Endothelial cell of umbilical vein (primary cell): ENCODE measurements at regions not wholly inside any gene's neighbourhood (a gene's known extent, or its start where the extent isn't known, plus 50 kb on each side); places are given as distances from the start of the nearest gene placed in this dataset.

Experiments used
- BruUV-seq: library from RNA; stranded (reverse); fragments of 400-500 nt; replicated peaks from 2 replicates; lab custom pipeline; 2021; lab: Mats Ljungman, UMichigan
- CTCF ChIA-PET: fragments of 300-600, 350-600 bp; sonication (Branson Sonifier 250); formaldehyde crosslinking; loops from one replicate; lab custom pipeline; 2021; ENCODE audit warnings: antibody characterized with exemption, inconsistent platforms; lab: Charles Lee
- POLR2A ChIA-PET: fragments of 300-600, 350-600 bp; sonication (Branson Sonifier 250); formaldehyde crosslinking; loops from one replicate; lab custom pipeline; 2021; ENCODE audit warnings: antibody characterized with exemption, inconsistent platforms; lab: Charles Lee
- DNase-seq: peaks from one replicate; pipeline ENCODE4 v3.0.0-alpha.2; 2011; ENCODE audit warnings: low read depth, low spot score
- FAIRE-seq: peaks from 2 replicates; lab custom pipeline; 2011; peaks lifted over from hg19 to GRCh38; lab: Jason Lieb, UNC
- H2AFZ ChIP-seq: 2 replicates; pipeline ENCODE4 v1.6.0; 2012; ENCODE audit warnings: low read depth, low read length, control low read depth, inconsistent platforms
- H3K27ac ChIP-seq: 2 replicates; pipeline ENCODE4 v1.5.1; 2011; ENCODE audit warnings: low read depth, mild to moderate bottlenecking, control low read depth, low read length, moderate library complexity; ENCODE audit not compliant: insufficient read depth
- H3K27me3 ChIP-seq, 2 experiments: 2 replicates each; pipeline versions ENCODE4 v1.6.0 to v1.6.1; 2011; ENCODE audit warnings: low read length in 2 of 2, mixed read lengths in 1 of 2; ENCODE audit not compliant: control insufficient read depth in 2 of 2, insufficient read depth in 2 of 2
- H3K36me3 ChIP-seq, 2 experiments: 2 replicates in 1 of 2; 3 replicates in 1 of 2; pipeline ENCODE4 v1.5.1; 2011; ENCODE audit warnings: low read length in 2 of 2, mild to moderate bottlenecking in 1 of 2, moderate library complexity in 1 of 2; ENCODE audit not compliant: control insufficient read depth in 2 of 2, insufficient read depth in 2 of 2; ENCODE audit errors: extremely low read depth in 1 of 2
- H3K4me1 ChIP-seq: 3 replicates; pipeline ENCODE4 v1.5.1; 2011; ENCODE audit warnings: mild to moderate bottlenecking, low read length; ENCODE audit not compliant: control insufficient read depth, insufficient read depth; ENCODE audit errors: extremely low read depth
- H3K4me2 ChIP-seq: 2 replicates; pipeline ENCODE4 v1.6.1; 2011; ENCODE audit warnings: low read length, control low read depth, mixed read lengths; ENCODE audit not compliant: insufficient read depth
- H3K4me3 ChIP-seq, 3 experiments: fragments of 200-600 bp in 1 of 3; sonication (generic), shearing (Covaris generic) in 1 of 3; replicated peaks in 1 of 3; 2 replicates each; pipeline ENCODE4 v1.5.1; 2011 to 2016; ENCODE audit warnings: control low read depth in 3 of 3, low read length in 3 of 3, mild to moderate bottlenecking in 2 of 3, inconsistent platforms in 1 of 3, low read depth in 1 of 3, moderate library complexity in 1 of 3; ENCODE audit not compliant: insufficient read depth in 1 of 3
- H3K79me2 ChIP-seq: 2 replicates; pipeline ENCODE4 v1.6.0; 2012; ENCODE audit warnings: low read length, inconsistent platforms; ENCODE audit not compliant: control insufficient read depth, insufficient read depth
- H3K9ac ChIP-seq: replicated peaks from 2 replicates; pipeline ENCODE3; 2011; ENCODE audit warnings: low read length, control low read depth; ENCODE audit not compliant: insufficient read depth; ENCODE audit errors: extremely low read depth
- H3K9me1 ChIP-seq: replicated peaks from 3 replicates; pipeline ENCODE4 v1.6.0; 2011; ENCODE audit warnings: mild to moderate bottlenecking, low read length; ENCODE audit not compliant: control insufficient read depth, insufficient read depth; ENCODE audit errors: extremely low read depth
- H3K9me3 ChIP-seq: replicated peaks from 2 replicates; pipeline ENCODE4 v1.5.1; 2012; ENCODE audit warnings: low read length, inconsistent platforms; ENCODE audit not compliant: control insufficient read depth, insufficient read depth
- H4K20me1 ChIP-seq: replicated peaks from 2 replicates; pipeline ENCODE3; 2011; ENCODE audit warnings: mild to moderate bottlenecking, low read length; ENCODE audit not compliant: control insufficient read depth, insufficient read depth; ENCODE audit errors: extremely low read depth
- EZH2 ChIP-seq: IDR thresholded peaks from 2 replicates; pipeline ENCODE4 v1.6.1; 2012; ENCODE audit warnings: borderline replicate concordance, low read depth, mild to moderate bottlenecking, moderate library complexity, low read length, inconsistent platforms; ENCODE audit not compliant: severe bottlenecking
- FOS ChIP-seq: IDR thresholded peaks from 2 replicates; pipeline ENCODE4 v1.6.1; 2011; ENCODE audit warnings: mild to moderate bottlenecking, low read length, moderate library complexity, borderline replicate concordance; ENCODE audit not compliant: insufficient read depth
- GATA2 ChIP-seq: IDR thresholded peaks from 2 replicates; pipeline ENCODE4 v1.7.0; 2011; ENCODE audit warnings: low read depth, mild to moderate bottlenecking, moderate library complexity, mixed read lengths, low read length; ENCODE audit not compliant: insufficient read length, insufficient read depth
- JUN ChIP-seq: IDR thresholded peaks from 2 replicates; pipeline ENCODE4 v1.6.1; 2011; ENCODE audit warnings: borderline replicate concordance, low read depth; ENCODE audit not compliant: insufficient read length, insufficient read depth
- MYC ChIP-seq: IDR thresholded peaks from one replicate; pipeline ENCODE4 v1.6.1; 2011; ENCODE audit warnings: mild to moderate bottlenecking, low read depth, low read length
- POLR2A ChIP-seq: IDR thresholded peaks from 2 replicates; pipeline ENCODE4 v1.6.1; 2012; ENCODE audit warnings: low read depth, mild to moderate bottlenecking, control low read depth, low read length
- POLR2AphosphoS5 ChIP-seq: IDR thresholded peaks from 2 replicates; pipeline ENCODE4 v1.6.1; 2012; ENCODE audit warnings: low read depth, mild to moderate bottlenecking, control low read depth, low read length, moderate library complexity; ENCODE audit not compliant: insufficient read depth
- dilution Hi-C: fragments of 300-500 bp; cut with MboI; formaldehyde crosslinking; loops from one replicate; pipeline ENCODE4 v1.15.0; 2019; ENCODE audit warnings: low sequenced_read_pairs; ENCODE audit not compliant: extremely low pct_ligation_motif_present
- intact Hi-C: fragments of 100-400 bp; cut with micrococcal nuclease; formaldehyde crosslinking; loops from one replicate; pipeline ENCODE4 v1.10.0; 2022
- TF ChIP-seq, protein P1 (sequence below): IDR thresholded peaks from 2 replicates; pipeline ENCODE4 v1.6.1; 2011; ENCODE audit not compliant: insufficient read depth, insufficient read length
- TF ChIP-seq, protein P2 (sequence below), 2 donors: IDR thresholded peaks; 1 replicate in 1 of 2; 2 replicates in 1 of 2; pipeline ENCODE4 v1.5.1; 2011; ENCODE audit warnings: low read length in 2 of 2, mild to moderate bottlenecking in 2 of 2, moderate library complexity in 2 of 2, control low read depth in 1 of 2, inconsistent platforms in 1 of 2, low read depth in 1 of 2; ENCODE audit not compliant: insufficient read depth in 1 of 2; ENCODE audit errors: extremely low read depth in 1 of 2

DNA sequence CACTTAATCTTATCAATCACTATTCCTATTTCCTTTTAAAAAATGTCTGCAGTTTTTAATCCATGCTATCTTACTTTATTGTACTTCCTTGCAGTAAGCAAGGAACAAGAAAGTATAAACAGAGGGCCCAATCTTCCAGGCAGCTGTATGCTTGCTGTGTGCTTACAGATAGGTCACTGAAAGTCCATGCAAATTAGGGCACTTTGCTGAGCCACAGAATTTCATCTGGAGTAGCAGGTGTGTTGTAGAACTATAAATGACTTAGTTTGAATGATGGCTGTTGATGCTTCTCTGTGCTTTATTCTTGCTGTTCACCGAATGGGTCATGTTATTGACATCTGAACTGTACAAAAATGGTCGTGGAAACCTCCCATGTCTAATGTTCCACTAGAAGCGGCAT is 154.6 kb downstream of the ATOH1 start:
- no peaks in the 10 kb centered on the region for H3K9me1 ChIP-seq
- H3K4me3 ChIP-seq, result no peak overlapping the region
- TF ChIP-seq FOS (no peak), MYC (no peak), GATA2 (no peak), POLR2A (no peak), POLR2AphosphoS5 (no peak), JUN (no peak), EZH2 (no peak)
- TF ChIP-seq, protein P1, sequence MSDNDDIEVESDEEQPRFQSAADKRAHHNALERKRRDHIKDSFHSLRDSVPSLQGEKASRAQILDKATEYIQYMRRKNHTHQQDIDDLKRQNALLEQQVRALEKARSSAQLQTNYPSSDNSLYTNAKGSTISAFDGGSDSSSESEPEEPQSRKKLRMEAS, result no peak
- TF ChIP-seq, protein P2, sequence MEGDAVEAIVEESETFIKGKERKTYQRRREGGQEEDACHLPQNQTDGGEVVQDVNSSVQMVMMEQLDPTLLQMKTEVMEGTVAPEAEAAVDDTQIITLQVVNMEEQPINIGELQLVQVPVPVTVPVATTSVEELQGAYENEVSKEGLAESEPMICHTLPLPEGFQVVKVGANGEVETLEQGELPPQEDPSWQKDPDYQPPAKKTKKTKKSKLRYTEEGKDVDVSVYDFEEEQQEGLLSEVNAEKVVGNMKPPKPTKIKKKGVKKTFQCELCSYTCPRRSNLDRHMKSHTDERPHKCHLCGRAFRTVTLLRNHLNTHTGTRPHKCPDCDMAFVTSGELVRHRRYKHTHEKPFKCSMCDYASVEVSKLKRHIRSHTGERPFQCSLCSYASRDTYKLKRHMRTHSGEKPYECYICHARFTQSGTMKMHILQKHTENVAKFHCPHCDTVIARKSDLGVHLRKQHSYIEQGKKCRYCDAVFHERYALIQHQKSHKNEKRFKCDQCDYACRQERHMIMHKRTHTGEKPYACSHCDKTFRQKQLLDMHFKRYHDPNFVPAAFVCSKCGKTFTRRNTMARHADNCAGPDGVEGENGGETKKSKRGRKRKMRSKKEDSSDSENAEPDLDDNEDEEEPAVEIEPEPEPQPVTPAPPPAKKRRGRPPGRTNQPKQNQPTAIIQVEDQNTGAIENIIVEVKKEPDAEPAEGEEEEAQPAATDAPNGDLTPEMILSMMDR (IDR thresholded peaks at IDR 0.05; ENCODE audit: extremely low read depth in 1 of 2, insufficient read depth in 1 of 2, low read depth in 1 of 2, low read length in 2 of 2), result no peak
- no peak for DNase-seq
- H3K79me2 ChIP-seq, result no peaks in the 10 kb centered on the region
- no peaks in the 10 kb centered on the region for H3K36me3 ChIP-seq
- no peak overlapping the region for H3K4me2 ChIP-seq
- no peaks in the 10 kb centered on the region for H3K9me3 ChIP-seq
- CTCF ChIA-PET, result no interaction called here
- FAIRE-seq, result no peak
- no peaks in the 10 kb centered on the region for H3K4me1 ChIP-seq
- H3K27me3 ChIP-seq, result no peaks in the 10 kb centered on the region
- no peak overlapping the region for H3K9ac ChIP-seq
- H3K27ac ChIP-seq, result no peak overlapping the region
- H2AFZ ChIP-seq, result no peak overlapping the region
- H4K20me1 ChIP-seq, result no peaks in the 10 kb centered on the region
- dilution Hi-C loops, result no loop called here
- POLR2A ChIA-PET, result no interaction called here
- intact Hi-C loops, result no loop called here
- BruUV-seq, result no TSS peak
